GM12892 (cell line): ENCODE measurements at regions not wholly inside any gene's neighbourhood (a gene's known extent, or its start where the extent isn't known, plus 50 kb on each side); places are given as distances from the start of the nearest gene placed in this dataset.

Experiments used
- POLR2A ChIP-seq: IDR thresholded peaks from 2 replicates; pipeline ENCODE4 v1.6.1; 2011; ENCODE audit warnings: low read depth, low read length, control low read depth
- TAF1 ChIP-seq: IDR thresholded peaks from 2 replicates; pipeline ENCODE4 v1.6.1; 2011; ENCODE audit warnings: low read depth, mild to moderate bottlenecking, control low read depth, low read length, borderline replicate concordance

- TF ChIP-seq TAF1: no peak
- no peak for TF ChIP-seq POLR2A
Observed at GRCh38 chr12:4825011-4825858, 84.5 kb upstream of the KCNA1 start.
